ENCODE measurements at regions not wholly inside any gene's neighbourhood (a gene's known extent, or its start where the extent isn't known, plus 50 kb on each side); places are given as distances from the start of the nearest gene placed in this dataset.

- ATAC-seq (replicated peaks in 1 of 4), result no peak
- H3K9me3 Mint-ChIP-seq, result peaks cover 7 to 19% (median 16%) of the 10 kb centered on the region in 3 donors
- ChIA-PET CTCF (interaction anchor here in 1 of 2 donors (0.7 kb wide), 1 partner anchor 49 kb away, joined by 3 read pairs; no protein-coding TSS in a partner anchor), POLR2A (no interaction called here)
- H3K27ac Mint-ChIP-seq, result no peak overlapping the region
- DNase-seq, result no peak
- 30% methylated on average over 1 of the region's 1 CpG for WGBS (ENCODE audit: insufficient coverage)
- no peak overlapping the region for H3K4me3 ChIP-seq (ENCODE audit: control insufficient read depth in 1 of 2, extremely low read depth in 1 of 2, low read length in 1 of 2)
- H3K27me3 ChIP-seq (replicated peaks in 1 of 2; ENCODE audit: control insufficient read depth in 2 of 2, extremely low read depth in 1 of 2, insufficient read depth in 2 of 2, low read length in 1 of 2), result no peaks in the 10 kb centered on the region
- H3K27ac ChIP-seq (ENCODE audit: low read length), result no peak overlapping the region
- H3K4me1 ChIP-seq (ENCODE audit: control insufficient read depth in 1 of 2, extremely low read depth in 1 of 2, insufficient read depth in 2 of 2, low read length in 2 of 2), result no peaks in the 10 kb centered on the region
- H3K27me3 Mint-ChIP-seq, result no peaks in the 10 kb centered on the region
- no peaks in the 10 kb centered on the region for H3K36me3 ChIP-seq (ENCODE audit: control insufficient read depth in 2 of 2, extremely low read depth in 1 of 2, insufficient read depth in 1 of 2, low read length in 1 of 2)
- no peaks in the 10 kb centered on the region for H3K4me1 Mint-ChIP-seq
- H3K9me3 ChIP-seq, result no peaks in the 10 kb centered on the region
- no peak overlapping the region for H3K4me3 Mint-ChIP-seq
- no peaks in the 10 kb centered on the region for H3K36me3 Mint-ChIP-seq
Measured at GRCh38 chr10:106424981-106425380, 739.5 kb downstream of the SORCS1 start.

GRCh38 chr10:106424054-106424453 is 740.5 kb downstream of the SORCS1 start:
- no peaks in the 10 kb centered on the region for H3K27me3 ChIP-seq (replicated peaks in 1 of 2; ENCODE audit: control insufficient read depth in 2 of 2, extremely low read depth in 1 of 2, insufficient read depth in 2 of 2, low read length in 1 of 2)
- H3K4me3 ChIP-seq (ENCODE audit: control insufficient read depth in 1 of 2, extremely low read depth in 1 of 2, low read length in 1 of 2), result no peak overlapping the region
- no peaks in the 10 kb centered on the region for H3K36me3 Mint-ChIP-seq
- H3K4me1 ChIP-seq (ENCODE audit: control insufficient read depth in 1 of 2, extremely low read depth in 1 of 2, insufficient read depth in 2 of 2, low read length in 2 of 2), result no peaks in the 10 kb centered on the region
- POLR2A ChIA-PET, result no interaction called here
- H3K9me3 ChIP-seq, result no peaks in the 10 kb centered on the region
- H3K4me3 Mint-ChIP-seq, result no peak overlapping the region
- H3K36me3 ChIP-seq (ENCODE audit: control insufficient read depth in 2 of 2, extremely low read depth in 1 of 2, insufficient read depth in 1 of 2, low read length in 1 of 2), result no peaks in the 10 kb centered on the region
- ATAC-seq (replicated peaks in 1 of 4) (no peak), DNase-seq (no peak)
- no CpG with 5 or more reads among the region's 2 CpGs for WGBS (ENCODE audit: insufficient coverage)
- H3K27ac Mint-ChIP-seq, result no peak overlapping the region
- H3K27me3 Mint-ChIP-seq, result no peaks in the 10 kb centered on the region
- no peak overlapping the region for H3K27ac ChIP-seq (ENCODE audit: low read length)
- no peaks in the 10 kb centered on the region for H3K4me1 Mint-ChIP-seq
- CTCF ChIA-PET, result interaction anchor here (0.7 kb wide), 2 partner anchors 48 to 162 kb away, joined by 3 read pairs; no protein-coding TSS in a partner anchor
- H3K9me3 Mint-ChIP-seq, result peaks cover 7 to 20% (median 13%) of the 10 kb centered on the region in 3 donors

- H3K4me1 Mint-ChIP-seq, result no peaks in the 10 kb centered on the region
- CTCF ChIA-PET, result no interaction called here
- H3K27ac ChIP-seq (ENCODE audit: low read length), result no peak overlapping the region
- no peaks in the 10 kb centered on the region for H3K36me3 ChIP-seq (ENCODE audit: control insufficient read depth in 2 of 2, extremely low read depth in 1 of 2, insufficient read depth in 1 of 2, low read length in 1 of 2)
- POLR2A ChIA-PET, result no interaction called here
- DNase-seq (no peak), ATAC-seq (replicated peaks in 1 of 4) (no peak)
- no peak overlapping the region for H3K4me3 Mint-ChIP-seq
- no peaks in the 10 kb centered on the region for H3K4me1 ChIP-seq (ENCODE audit: control insufficient read depth in 1 of 2, extremely low read depth in 1 of 2, insufficient read depth in 2 of 2, low read length in 2 of 2)
- H3K27ac Mint-ChIP-seq, result no peak overlapping the region
- H3K36me3 Mint-ChIP-seq, result no peaks in the 10 kb centered on the region
- no peaks in the 10 kb centered on the region for H3K27me3 Mint-ChIP-seq
- no CpG with 5 or more reads among the region's 1 CpG for WGBS (ENCODE audit: insufficient coverage)
- H3K4me3 ChIP-seq (ENCODE audit: control insufficient read depth in 1 of 2, extremely low read depth in 1 of 2, low read length in 1 of 2), result no peak overlapping the region
- no peaks in the 10 kb centered on the region for H3K9me3 ChIP-seq
- H3K27me3 ChIP-seq (replicated peaks in 1 of 2; ENCODE audit: control insufficient read depth in 2 of 2, extremely low read depth in 1 of 2, insufficient read depth in 2 of 2, low read length in 1 of 2), result no peaks in the 10 kb centered on the region
- peaks cover 0 to 2% (median under 1%) of the 10 kb centered on the region in 3 donors for H3K9me3 Mint-ChIP-seq
Measured at GRCh38 chr10:106410331-106410730, 754.2 kb downstream of the SORCS1 start.

- no peak overlapping the region for H3K4me3 ChIP-seq (ENCODE audit: control insufficient read depth in 1 of 2, extremely low read depth in 1 of 2, low read length in 1 of 2)
- no peak overlapping the region for H3K4me3 Mint-ChIP-seq
- no peaks in the 10 kb centered on the region for H3K27me3 ChIP-seq (replicated peaks in 1 of 2; ENCODE audit: control insufficient read depth in 2 of 2, extremely low read depth in 1 of 2, insufficient read depth in 2 of 2, low read length in 1 of 2)
- ChIA-PET CTCF (no interaction called here), POLR2A (no interaction called here)
- H3K27ac Mint-ChIP-seq, result no peak overlapping the region
- no peak overlapping the region for H3K27ac ChIP-seq (ENCODE audit: low read length)
- H3K9me3 ChIP-seq, result no peaks in the 10 kb centered on the region
- H3K4me1 ChIP-seq (ENCODE audit: control insufficient read depth in 1 of 2, extremely low read depth in 1 of 2, insufficient read depth in 2 of 2, low read length in 2 of 2), result no peaks in the 10 kb centered on the region
- DNase-seq, result no peak
- no peaks in the 10 kb centered on the region for H3K36me3 Mint-ChIP-seq
- H3K36me3 ChIP-seq (ENCODE audit: control insufficient read depth in 2 of 2, extremely low read depth in 1 of 2, insufficient read depth in 1 of 2, low read length in 1 of 2), result no peaks in the 10 kb centered on the region
- H3K9me3 Mint-ChIP-seq, result peaks cover 0 to 3% (median 0%) of the 10 kb centered on the region in 3 donors
- H3K27me3 Mint-ChIP-seq, result no peaks in the 10 kb centered on the region
- no CpG with 5 or more reads among the region's 4 CpGs for WGBS (ENCODE audit: insufficient coverage)
- no peaks in the 10 kb centered on the region for H3K4me1 Mint-ChIP-seq
- ATAC-seq (replicated peaks in 1 of 4), result no peak
Measured at GRCh38 chr10:106405141-106405540, 759.4 kb downstream of the SORCS1 start.

GRCh38 chr10:106402458-106402857 is 762.0 kb downstream of the SORCS1 start:
- POLR2A ChIA-PET, result no interaction called here
- Mint-ChIP-seq H3K4me1 (no peaks in the 10 kb centered on the region), H3K9me3 (peaks cover 0 to 10% (median 9%) of the 10 kb centered on the region in 3 donors), H3K27ac (no peak overlapping the region), H3K36me3 (no peaks in the 10 kb centered on the region), H3K4me3 (no peak overlapping the region), H3K27me3 (no peaks in the 10 kb centered on the region)
- no peaks in the 10 kb centered on the region for H3K4me1 ChIP-seq (ENCODE audit: control insufficient read depth in 1 of 2, extremely low read depth in 1 of 2, insufficient read depth in 2 of 2, low read length in 2 of 2)
- no peak for ATAC-seq (replicated peaks in 1 of 4)
- CTCF ChIA-PET, result no interaction called here
- WGBS (ENCODE audit: insufficient coverage), result 83% methylated on average over 2 of the region's 2 CpGs
- H3K4me3 ChIP-seq (ENCODE audit: control insufficient read depth in 1 of 2, extremely low read depth in 1 of 2, low read length in 1 of 2), result no peak overlapping the region
- no peaks in the 10 kb centered on the region for H3K9me3 ChIP-seq
- H3K36me3 ChIP-seq (ENCODE audit: control insufficient read depth in 2 of 2, extremely low read depth in 1 of 2, insufficient read depth in 1 of 2, low read length in 1 of 2), result no peaks in the 10 kb centered on the region
- no peak for DNase-seq
- H3K27ac ChIP-seq (ENCODE audit: low read length), result no peak overlapping the region
- H3K27me3 ChIP-seq (replicated peaks in 1 of 2; ENCODE audit: control insufficient read depth in 2 of 2, extremely low read depth in 1 of 2, insufficient read depth in 2 of 2, low read length in 1 of 2), result no peaks in the 10 kb centered on the region

GRCh38 chr10:106401967-106402366 is 762.5 kb downstream of the SORCS1 start:
- DNase-seq (no peak), ATAC-seq (replicated peaks in 1 of 4) (no peak)
- Histone ChIP-seq H3K27ac (ENCODE audit: low read length) (no peak overlapping the region), H3K9me3 (no peaks in the 10 kb centered on the region), H3K4me3 (ENCODE audit: control insufficient read depth in 1 of 2, extremely low read depth in 1 of 2, low read length in 1 of 2) (no peak overlapping the region), H3K27me3 (replicated peaks in 1 of 2; ENCODE audit: control insufficient read depth in 2 of 2, extremely low read depth in 1 of 2, insufficient read depth in 2 of 2, low read length in 1 of 2) (no peaks in the 10 kb centered on the region), H3K4me1 (ENCODE audit: control insufficient read depth in 1 of 2, extremely low read depth in 1 of 2, insufficient read depth in 2 of 2, low read length in 2 of 2) (no peaks in the 10 kb centered on the region), H3K36me3 (ENCODE audit: control insufficient read depth in 2 of 2, extremely low read depth in 1 of 2, insufficient read depth in 1 of 2, low read length in 1 of 2) (no peaks in the 10 kb centered on the region)
- Mint-ChIP-seq H3K27me3 (no peaks in the 10 kb centered on the region), H3K36me3 (no peaks in the 10 kb centered on the region), H3K9me3 (peaks cover 0 to 10% (median 9%) of the 10 kb centered on the region in 3 donors), H3K27ac (no peak overlapping the region), H3K4me1 (no peaks in the 10 kb centered on the region), H3K4me3 (no peak overlapping the region)
- CTCF ChIA-PET, result no interaction called here
- POLR2A ChIA-PET, result no interaction called here

- no peaks in the 10 kb centered on the region for H3K4me1 ChIP-seq (ENCODE audit: control insufficient read depth in 1 of 2, extremely low read depth in 1 of 2, insufficient read depth in 2 of 2, low read length in 2 of 2)
- H3K27ac ChIP-seq (ENCODE audit: low read length), result no peak overlapping the region
- H3K27ac Mint-ChIP-seq, result no peak overlapping the region
- no peaks in the 10 kb centered on the region for H3K36me3 Mint-ChIP-seq
- POLR2A ChIA-PET, result no interaction called here
- no peaks in the 10 kb centered on the region for H3K36me3 ChIP-seq (ENCODE audit: control insufficient read depth in 2 of 2, extremely low read depth in 1 of 2, insufficient read depth in 1 of 2, low read length in 1 of 2)
- no peak overlapping the region for H3K4me3 ChIP-seq (ENCODE audit: control insufficient read depth in 1 of 2, extremely low read depth in 1 of 2, low read length in 1 of 2)
- DNase-seq (no peak), ATAC-seq (replicated peaks in 1 of 4) (no peak)
- H3K27me3 Mint-ChIP-seq, result no peaks in the 10 kb centered on the region
- H3K9me3 ChIP-seq, result no peaks in the 10 kb centered on the region
- H3K27me3 ChIP-seq (replicated peaks in 1 of 2; ENCODE audit: control insufficient read depth in 2 of 2, extremely low read depth in 1 of 2, insufficient read depth in 2 of 2, low read length in 1 of 2), result no peaks in the 10 kb centered on the region
- peaks cover 0 to 13% (median 10%) of the 10 kb centered on the region in 3 donors for H3K9me3 Mint-ChIP-seq
- no peaks in the 10 kb centered on the region for H3K4me1 Mint-ChIP-seq
- CTCF ChIA-PET, result no interaction called here
- H3K4me3 Mint-ChIP-seq, result no peak overlapping the region
Measured at GRCh38 chr10:106401161-106401560, 763.3 kb downstream of the SORCS1 start.
